Upper lobe of left lung (tissue), 6 donors: ENCODE measurements at regions not wholly inside any gene's neighbourhood (a gene's known extent, or its start where the extent isn't known, plus 50 kb on each side); places are given as distances from the start of the nearest gene placed in this dataset.

Source experiments
- ATAC-seq, 2 donors: fragments of 200-7000 bp; cut with Tn5 transposase; one replicate each; pipeline ENCODE4 v1.9.1; 2022; ENCODE audit warnings: mild to moderate bottlenecking in 2 of 2, moderate library complexity in 2 of 2; ENCODE audit not compliant: low FRiP score in 2 of 2
- DNase-seq, 2 donors: peaks; one replicate each; pipeline ENCODE4 v3.0.0-alpha.2; 2019 to 2020
- H3K27ac ChIP-seq, 4 donors: fragments of 200-600 bp; sonication (generic); one replicate each; pipeline ENCODE4 v1.5.1; 2016 to 2019
- H3K27me3 ChIP-seq, 4 donors: fragments of 200-600 bp; sonication (generic); one replicate each; pipeline ENCODE4 v1.5.1; 2017 to 2019
- H3K36me3 ChIP-seq, 4 donors: fragments of 200-600 bp; sonication (generic); one replicate each; pipeline ENCODE4 v1.5.1; 2016 to 2019
- H3K4me1 ChIP-seq, 4 donors: fragments of 200-600 bp; sonication (generic); one replicate each; pipeline ENCODE4 v1.5.1; 2018 to 2019
- H3K4me3 ChIP-seq, 4 donors: fragments of 200-600 bp; sonication (generic); one replicate each; pipeline ENCODE4 v1.5.1; 2017 to 2019; ENCODE audit warnings: mild to moderate bottlenecking in 2 of 4, moderate library complexity in 1 of 4
- H3K9me3 ChIP-seq, 4 donors: fragments of 200-600 bp; sonication (generic); one replicate each; pipeline ENCODE4 v1.5.1; 2018 to 2019
- EP300 ChIP-seq, 4 donors: sonication (generic); formaldehyde crosslinking; IDR thresholded peaks; one replicate each; pipeline ENCODE4 v1.5.1; 2017; ENCODE audit warnings: antibody characterized with exemption in 4 of 4, control low read depth in 2 of 4
- POLR2A ChIP-seq, 4 donors: fragments of 450-650 bp; IDR thresholded peaks; one replicate each; pipeline ENCODE4 v1.5.1; 2016 to 2017; ENCODE audit warnings: antibody characterized with exemption in 4 of 4, mild to moderate bottlenecking in 2 of 4
- POLR2AphosphoS5 ChIP-seq, 2 donors: sonication (generic); formaldehyde crosslinking; IDR thresholded peaks; one replicate each; pipeline ENCODE4 v1.5.1; 2017; ENCODE audit warnings: antibody characterized with exemption in 2 of 2
- WGBS, 2 donors: methylation state at CpG; one replicate each; pipeline ENCODE4 v1.1.5; 2017 to 2018; 5-methylcytosine and 5-hydroxymethylcytosine counted together
- TF ChIP-seq, protein P1 (sequence below), 6 experiments: fragments of 450-650 bp in 4 of 6; fragments of 200-600 bp in 2 of 6; sonication (generic) in 2 of 6; IDR thresholded peaks; one replicate each; pipeline ENCODE4 v1.5.1; 2016 to 2019; ENCODE audit warnings: antibody characterized with exemption in 6 of 6
- donor health status: DM: no; HTN: no; CAD: no; lungs with moderate emphysema.
- donor health status: DM: no; HTN: yes; CAD: no; lungs with severe emphysema.

DNA sequence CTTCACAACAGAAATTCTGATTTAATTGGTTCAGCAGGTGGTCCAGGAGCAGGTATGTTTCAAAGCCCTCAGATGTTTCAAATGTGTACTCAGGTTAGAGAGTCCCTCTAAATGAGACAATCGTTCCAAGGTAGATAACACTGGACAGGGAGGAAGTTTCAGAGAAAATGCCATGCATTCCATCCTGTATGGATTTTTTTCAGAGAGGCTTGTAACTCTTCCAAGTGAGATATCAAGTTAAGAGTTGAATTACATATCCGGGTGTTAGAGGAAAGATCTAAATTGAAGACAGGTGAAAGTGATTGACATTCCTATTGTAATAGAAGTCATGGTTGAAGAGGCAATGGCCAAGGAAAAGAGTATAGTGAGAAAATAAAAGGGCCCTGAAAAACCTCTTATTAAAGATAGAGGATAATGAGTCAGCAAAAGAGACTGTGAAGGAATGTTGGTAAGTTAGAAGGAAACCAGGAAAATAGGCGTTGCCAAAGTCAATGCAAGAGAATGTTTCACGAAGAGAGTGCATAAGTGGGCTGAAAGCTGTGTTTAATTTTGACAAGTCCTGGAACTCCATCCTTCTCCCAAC lies 105.8 kb downstream of the BMP4 start:
- Histone ChIP-seq H3K9me3 (no peaks in the 10 kb centered on the region), H3K27ac (no peak overlapping the region), H3K27me3 (no peaks in the 10 kb centered on the region), H3K4me1 (no peaks in the 10 kb centered on the region), H3K4me3 (no peak overlapping the region), H3K36me3 (no peaks in the 10 kb centered on the region)
- ATAC-seq (no peak), DNase-seq (no peak)
- TF ChIP-seq, protein P1, sequence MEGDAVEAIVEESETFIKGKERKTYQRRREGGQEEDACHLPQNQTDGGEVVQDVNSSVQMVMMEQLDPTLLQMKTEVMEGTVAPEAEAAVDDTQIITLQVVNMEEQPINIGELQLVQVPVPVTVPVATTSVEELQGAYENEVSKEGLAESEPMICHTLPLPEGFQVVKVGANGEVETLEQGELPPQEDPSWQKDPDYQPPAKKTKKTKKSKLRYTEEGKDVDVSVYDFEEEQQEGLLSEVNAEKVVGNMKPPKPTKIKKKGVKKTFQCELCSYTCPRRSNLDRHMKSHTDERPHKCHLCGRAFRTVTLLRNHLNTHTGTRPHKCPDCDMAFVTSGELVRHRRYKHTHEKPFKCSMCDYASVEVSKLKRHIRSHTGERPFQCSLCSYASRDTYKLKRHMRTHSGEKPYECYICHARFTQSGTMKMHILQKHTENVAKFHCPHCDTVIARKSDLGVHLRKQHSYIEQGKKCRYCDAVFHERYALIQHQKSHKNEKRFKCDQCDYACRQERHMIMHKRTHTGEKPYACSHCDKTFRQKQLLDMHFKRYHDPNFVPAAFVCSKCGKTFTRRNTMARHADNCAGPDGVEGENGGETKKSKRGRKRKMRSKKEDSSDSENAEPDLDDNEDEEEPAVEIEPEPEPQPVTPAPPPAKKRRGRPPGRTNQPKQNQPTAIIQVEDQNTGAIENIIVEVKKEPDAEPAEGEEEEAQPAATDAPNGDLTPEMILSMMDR (IDR thresholded peaks at IDR 0.05): no peak
- TF ChIP-seq POLR2A (IDR thresholded peaks at IDR 0.05) (no peak), EP300 (IDR thresholded peaks at IDR 0.05) (no peak), POLR2AphosphoS5 (IDR thresholded peaks at IDR 0.05) (no peak)
- whole genome bisulfite sequencing, 2 donors: 45 to 55% methylated on average over 4 of the region's 4 CpGs

DNA sequence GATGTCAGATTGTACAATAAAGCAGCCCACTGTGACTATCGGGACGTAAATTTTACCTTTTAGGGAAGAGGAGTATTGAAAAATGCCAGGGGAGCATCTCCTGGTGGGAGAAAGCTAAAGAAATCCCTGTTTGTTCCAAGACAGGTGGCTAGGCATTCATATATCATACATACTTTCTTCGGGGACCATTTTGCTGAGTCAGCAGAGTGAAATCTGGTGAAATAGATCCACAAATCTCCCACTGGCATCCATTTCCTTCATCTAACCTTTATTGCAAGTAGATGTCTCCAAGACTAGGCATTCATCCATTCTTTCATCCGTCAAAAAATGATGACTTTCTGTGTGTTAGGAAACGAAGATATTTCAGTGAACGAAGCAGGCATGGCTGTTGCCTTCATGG lies 107.1 kb downstream of the BMP4 start:
- ATAC-seq (no peak), DNase-seq (no peak)
- Histone ChIP-seq H3K36me3 (no peaks in the 10 kb centered on the region), H3K9me3 (no peaks in the 10 kb centered on the region), H3K27me3 (no peaks in the 10 kb centered on the region), H3K4me1 (no peaks in the 10 kb centered on the region), H3K27ac (no peak overlapping the region), H3K4me3 (no peak overlapping the region)
- WGBS, 2 donors: 93 to 95% methylated on average over 6 of the region's 6 CpGs
- TF ChIP-seq POLR2AphosphoS5 (IDR thresholded peaks at IDR 0.05): no peak
- no peak for TF ChIP-seq POLR2A (IDR thresholded peaks at IDR 0.05)
- TF ChIP-seq EP300 (IDR thresholded peaks at IDR 0.05): no peak
- TF ChIP-seq, protein P1 (IDR thresholded peaks at IDR 0.05): no peak

DNA sequence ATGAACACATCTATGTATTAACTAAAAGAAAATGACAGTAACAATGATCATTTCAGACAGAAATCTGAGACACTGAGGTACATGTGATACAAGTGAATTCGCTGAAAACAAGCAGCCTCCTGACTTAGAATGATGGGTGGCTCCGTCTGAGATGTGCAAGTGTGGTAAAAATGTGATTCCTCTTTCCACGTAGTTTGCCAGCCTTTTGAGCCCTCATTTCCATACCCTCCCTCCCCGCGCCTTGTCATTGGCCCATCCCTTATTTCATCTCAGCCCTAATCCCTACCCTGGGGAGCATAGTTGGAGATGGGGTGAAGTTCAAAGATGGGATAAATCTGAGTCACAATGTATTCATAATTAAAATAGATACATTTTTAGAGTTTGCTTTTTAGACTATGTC lies 107.8 kb downstream of the BMP4 start:
- H3K9me3 ChIP-seq: no peaks in the 10 kb centered on the region
- no peaks in the 10 kb centered on the region for H3K27me3 ChIP-seq
- no peak overlapping the region for H3K27ac ChIP-seq
- H3K4me1 ChIP-seq: no peaks in the 10 kb centered on the region
- DNase-seq: no peak
- TF ChIP-seq EP300 (IDR thresholded peaks at IDR 0.05): no peak
- no peak for TF ChIP-seq POLR2AphosphoS5 (IDR thresholded peaks at IDR 0.05)
- TF ChIP-seq, protein P1 (IDR thresholded peaks at IDR 0.05): no peak
- TF ChIP-seq POLR2A (IDR thresholded peaks at IDR 0.05): no peak
- H3K36me3 ChIP-seq: no peaks in the 10 kb centered on the region
- no peak overlapping the region for H3K4me3 ChIP-seq
- 88 to 91% methylated on average over 5 of the region's 5 CpGs for WGBS, 2 donors
- ATAC-seq: no peak

DNA sequence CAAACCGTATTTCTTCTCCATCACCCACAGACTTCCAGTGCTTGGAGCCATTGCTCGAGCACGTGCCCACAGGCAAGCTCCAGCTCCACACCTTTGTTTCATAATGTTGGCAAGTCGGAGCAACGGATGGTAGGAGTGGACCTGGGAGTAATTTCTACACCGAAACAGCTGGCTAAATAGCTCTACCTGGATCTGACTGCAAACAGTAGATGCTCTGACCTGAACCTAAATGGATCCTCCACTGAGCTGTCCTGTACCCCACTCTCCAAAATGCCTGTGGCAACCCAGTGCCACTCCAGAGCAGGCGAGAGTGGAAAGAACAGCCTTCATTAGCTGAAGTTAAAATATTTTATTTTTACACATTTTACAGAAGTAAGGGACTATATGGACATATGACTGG lies 108.7 kb downstream of the BMP4 start:
- Histone ChIP-seq H3K36me3 (no peaks in the 10 kb centered on the region), H3K27ac (no peak overlapping the region), H3K4me1 (no peaks in the 10 kb centered on the region), H3K9me3 (no peaks in the 10 kb centered on the region), H3K27me3 (no peaks in the 10 kb centered on the region), H3K4me3 (no peak overlapping the region)
- DNase-seq: no peak
- TF ChIP-seq POLR2A (IDR thresholded peaks at IDR 0.05): no peak
- TF ChIP-seq, protein P1 (IDR thresholded peaks at IDR 0.05): no peak
- no peak for TF ChIP-seq EP300 (IDR thresholded peaks at IDR 0.05)
- TF ChIP-seq POLR2AphosphoS5 (IDR thresholded peaks at IDR 0.05): no peak
- no peak for ATAC-seq
- 81 to 87% methylated on average over 7 of the region's 7 CpGs for WGBS, 2 donors

DNA sequence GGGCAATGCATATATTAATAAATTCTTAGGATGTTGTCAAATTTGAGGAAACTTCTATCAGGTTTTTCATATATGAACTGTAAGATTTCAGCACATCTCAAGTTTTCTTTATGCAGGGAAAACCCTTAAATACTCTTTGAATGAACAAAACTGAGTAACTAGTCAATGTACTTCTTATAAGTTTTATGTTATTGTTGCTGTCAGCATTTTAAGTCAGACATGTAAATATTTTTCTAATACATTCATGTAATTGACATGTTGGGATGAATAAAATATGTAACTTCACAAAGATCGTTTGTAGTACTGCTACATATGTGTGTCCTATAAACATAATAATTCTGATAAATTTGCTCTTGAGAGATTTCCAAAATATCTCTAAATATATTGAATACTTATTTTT lies 109.6 kb downstream of the BMP4 start:
- no peak overlapping the region for H3K4me3 ChIP-seq
- 81 to 91% methylated on average over 1 of the region's 1 CpG for WGBS, 2 donors
- ATAC-seq: no peak

More for the DNA sequence above, 109.6 kb downstream of the BMP4 start:
- H3K9me3 ChIP-seq: no peaks in the 10 kb centered on the region
- DNase-seq: no peak
- no peaks in the 10 kb centered on the region for H3K36me3 ChIP-seq
- no peak for TF ChIP-seq EP300 (IDR thresholded peaks at IDR 0.05)
- TF ChIP-seq POLR2A (IDR thresholded peaks at IDR 0.05): no peak
- TF ChIP-seq, protein P1 (IDR thresholded peaks at IDR 0.05): no peak
- no peak for TF ChIP-seq POLR2AphosphoS5 (IDR thresholded peaks at IDR 0.05)
- H3K4me1 ChIP-seq: no peaks in the 10 kb centered on the region
- H3K27me3 ChIP-seq: no peaks in the 10 kb centered on the region
- no peak overlapping the region for H3K27ac ChIP-seq
